IMR-90 (cell line): ENCODE measurements at regions not wholly inside any gene's neighbourhood (a gene's known extent, or its start where the extent isn't known, plus 50 kb on each side); places are given as distances from the start of the nearest gene placed in this dataset.
A peak's percentile ranks its signal among the peaks of the same experiment; 100 is the strongest.

Source experiments
- ATAC-seq: fragments of 200-7000 bp; cut with Tn5 transposase; 2 replicates; pipeline ENCODE4 v1.9.1; 2020; ENCODE audit warnings: low read depth, mild to moderate bottlenecking, moderate library complexity
- BruUV-seq: library from RNA; stranded (reverse); fragments of 400-500 nt; replicated peaks from 2 replicates; lab custom pipeline; 2021; lab: Mats Ljungman, UMichigan
- CTCF ChIA-PET: fragments of 300-600 bp; formaldehyde crosslinking; extraction: SDS; loops from one replicate; lab custom pipeline; 2021; ENCODE audit warnings: antibody characterized with exemption; lab: Yijun Ruan, JAX
- POLR2A ChIA-PET: fragments of 300-600 bp; sonication (Branson Sonifier 250); formaldehyde crosslinking; loops from one replicate; lab custom pipeline; 2022; ENCODE audit warnings: antibody characterized with exemption; ENCODE audit not compliant: unreplicated experiment; lab: Charles Lee
- DNase-seq: peaks from one replicate; pipeline ENCODE4 v3.0.0; 2013
- H2AFZ ChIP-seq: replicated peaks from 2 replicates; pipeline ENCODE3; 2013; ENCODE audit warnings: low read length, mild to moderate bottlenecking; ENCODE audit not compliant: poor library complexity
- H2AK5ac ChIP-seq: 2 replicates; pipeline ENCODE4 v1.6.1; 2013; ENCODE audit warnings: low read depth, low read length, inconsistent platforms
- H2AK9ac ChIP-seq: replicated peaks from 2 replicates; pipeline ENCODE3; 2013; ENCODE audit warnings: mild to moderate bottlenecking, low read depth, low read length, moderate library complexity; ENCODE audit not compliant: poor library complexity
- H2BK120ac ChIP-seq: 2 replicates; pipeline ENCODE4 v1.6.1; 2013; ENCODE audit warnings: low read depth, low read length, inconsistent platforms
- H2BK15ac ChIP-seq: 3 replicates; pipeline ENCODE4 v1.6.1; 2013; ENCODE audit warnings: low read depth, low read length, inconsistent platforms
- H2BK20ac ChIP-seq: 2 replicates; pipeline ENCODE4 v1.6.1; 2013; ENCODE audit warnings: low read depth, mild to moderate bottlenecking, inconsistent platforms, low read length, moderate library complexity
- H2BK5ac ChIP-seq: 2 replicates; pipeline ENCODE4 v1.6.1; 2013; ENCODE audit warnings: mild to moderate bottlenecking, low read depth, low read length, inconsistent platforms; ENCODE audit not compliant: poor library complexity, severe bottlenecking
- H3K14ac ChIP-seq: replicated peaks from 2 replicates; pipeline ENCODE4 v1.6.1; 2013; ENCODE audit warnings: low read depth, low read length, inconsistent platforms
- H3K18ac ChIP-seq: 2 replicates; pipeline ENCODE4 v1.6.1; 2013; ENCODE audit warnings: low read depth, low read length, control low read depth
- H3K23ac ChIP-seq: 2 replicates; pipeline ENCODE4 v1.6.1; 2013; ENCODE audit warnings: low read depth, low read length, inconsistent platforms
- H3K27ac ChIP-seq: 2 replicates; pipeline ENCODE4 v1.5.1; 2013; ENCODE audit warnings: mild to moderate bottlenecking, control low read depth, low read length; ENCODE audit not compliant: insufficient read depth
- H3K27me3 ChIP-seq: 2 replicates; pipeline ENCODE4 v1.6.1; 2013; ENCODE audit warnings: low read length; ENCODE audit not compliant: control insufficient read depth, insufficient read depth
- H3K36me3 ChIP-seq: 2 replicates; pipeline ENCODE4 v1.6.1; 2013; ENCODE audit warnings: low read length, mixed read lengths; ENCODE audit not compliant: control insufficient read depth, insufficient read depth
- H3K4ac ChIP-seq: 2 replicates; pipeline ENCODE4 v1.6.1; 2013; ENCODE audit warnings: low read depth, low read length, inconsistent platforms
- H3K4me1 ChIP-seq: 2 replicates; pipeline ENCODE4 v1.6.1; 2013; ENCODE audit warnings: low read length, mixed read lengths; ENCODE audit not compliant: control insufficient read depth, insufficient read depth
- H3K4me2 ChIP-seq: 2 replicates; pipeline ENCODE4 v1.6.1; 2013; ENCODE audit warnings: low read depth, mild to moderate bottlenecking, control low read depth, low read length, moderate library complexity
- H3K4me3 ChIP-seq: 2 replicates; pipeline ENCODE4 v1.5.1; 2013; ENCODE audit warnings: low read depth, mild to moderate bottlenecking, control low read depth, low read length, moderate library complexity; ENCODE audit not compliant: insufficient read depth
- H3K56ac ChIP-seq: 2 replicates; pipeline ENCODE4 v1.6.1; 2013; ENCODE audit warnings: low read length, inconsistent platforms; ENCODE audit not compliant: insufficient read depth; ENCODE audit errors: extremely low read depth
- H3K79me1 ChIP-seq, 2 experiments: 2 replicates each; pipeline ENCODE4 v1.6.1; 2013; ENCODE audit warnings: low read length in 2 of 2, inconsistent platforms in 1 of 2, low read depth in 1 of 2
- H3K9ac ChIP-seq: 2 replicates; pipeline ENCODE4 v1.6.1; 2013; ENCODE audit warnings: low read depth, low read length, control low read depth
- H3K9me1 ChIP-seq: 2 replicates; pipeline ENCODE4 v1.6.1; 2013; ENCODE audit warnings: low read length, inconsistent platforms; ENCODE audit not compliant: insufficient read depth
- H3K9me3 ChIP-seq: 2 replicates; pipeline ENCODE4 v1.6.1; 2013; ENCODE audit warnings: low read length; ENCODE audit not compliant: control insufficient read depth, insufficient read depth
- H4K20me1 ChIP-seq: 2 replicates; pipeline ENCODE4 v1.6.1; 2013; ENCODE audit warnings: low read length, inconsistent platforms; ENCODE audit not compliant: insufficient read depth
- H4K5ac ChIP-seq: 2 replicates; pipeline ENCODE4 v1.6.1; 2013; ENCODE audit warnings: mild to moderate bottlenecking, low read depth, low read length, control low read depth
- H4K8ac ChIP-seq, 2 experiments: 2 replicates each; pipeline ENCODE4 v1.6.1; 2013; ENCODE audit warnings: low read depth in 2 of 2, low read length in 2 of 2, control low read depth in 1 of 2, inconsistent platforms in 1 of 2
- H4K91ac ChIP-seq: 2 replicates; pipeline ENCODE4 v1.6.1; 2013; ENCODE audit warnings: low read depth, low read length, inconsistent platforms; ENCODE audit not compliant: insufficient read depth
- RAD21 ChIP-seq: IDR thresholded peaks from 2 replicates; pipeline ENCODE4 v1.6.1; 2012; ENCODE audit warnings: low read length, improper control_type of control experiment
- RFX5 ChIP-seq: IDR thresholded peaks from 2 replicates; pipeline ENCODE4 v1.8.0; 2012; ENCODE audit warnings: low read depth, mild to moderate bottlenecking, low read length, moderate library complexity
- WGBS, 2 experiments: methylation state at CpG; one replicate each; pipeline versions ENCODE4 v1.1.5 to v1.1.7; 2013; ENCODE audit warnings: missing lambda C conversion rate in 2 of 2; ENCODE audit not compliant: insufficient read length in 1 of 2; ENCODE audit errors: extremely low coverage in 2 of 2; 5-methylcytosine and 5-hydroxymethylcytosine counted together
- dilution Hi-C: fragments of 300-500 bp; cut with HindIII; formaldehyde crosslinking; loops from one replicate; pipeline ENCODE4 v1.14.3; 2018; ENCODE audit warnings: low sequenced_read_pairs; ENCODE audit not compliant: unreplicated experiment
- in situ Hi-C: fragments of 300-500 bp; cut with MboI; formaldehyde crosslinking; loops from 3 replicates; pipeline ENCODE4 v1.14.3; 2019; ENCODE audit warnings: low sequenced_read_pairs, inconsistent platforms, mixed read lengths
- intact Hi-C: fragments of 100-400 bp; cut with micrococcal nuclease; formaldehyde crosslinking; loops from 2 replicates; pipeline ENCODE4 v1.10.0; 2022

DNA sequence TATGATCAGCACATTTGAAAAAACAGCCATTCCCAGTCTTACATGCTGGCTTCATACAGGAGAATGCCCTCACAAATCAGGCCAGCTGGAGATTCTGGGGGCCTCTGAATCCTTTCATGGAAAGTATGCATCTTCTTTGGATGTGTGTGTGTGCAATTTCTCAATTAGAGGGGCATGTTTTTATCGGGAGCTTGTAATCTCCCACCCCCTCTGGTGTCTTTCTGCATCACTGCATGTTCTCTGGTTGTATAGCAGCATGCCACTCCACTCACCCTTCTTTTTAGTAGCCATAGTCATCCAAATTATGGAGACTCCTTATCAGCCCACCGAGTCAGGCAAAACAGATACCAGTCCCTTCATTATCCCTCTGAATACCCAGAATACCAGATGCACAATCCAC is 282.2 kb upstream of the SLIT2 start:
- Histone ChIP-seq H3K27me3 (no peaks in the 10 kb centered on the region), H3K56ac (no peak overlapping the region), H2BK15ac (no peak overlapping the region), H4K20me1 (no peaks in the 10 kb centered on the region), H2BK5ac (no peak overlapping the region), H2AK5ac (no peak overlapping the region), H3K4me3 (no peak overlapping the region), H3K4me1 (no peaks in the 10 kb centered on the region; the same call in 1 of the 2 replicates), H2BK20ac (no peak overlapping the region), H4K5ac (no peak overlapping the region), H3K4me2 (no peak overlapping the region), H4K8ac (no peak overlapping the region), H3K9ac (no peak overlapping the region), H3K14ac (no peak overlapping the region), H2AFZ (no peak overlapping the region), H3K27ac (no peak overlapping the region), H4K91ac (no peak overlapping the region), H3K4ac (no peak overlapping the region), H3K9me3 (no peaks in the 10 kb centered on the region), H3K36me3 (no peaks in the 10 kb centered on the region), H2BK120ac (no peak overlapping the region), H3K79me1 (no peaks in the 10 kb centered on the region), H2AK9ac (no peak overlapping the region), H3K18ac (no peak overlapping the region; the same call in 1 of the 2 replicates), H3K23ac (no peak overlapping the region), H3K9me1 (no peaks in the 10 kb centered on the region)
- TF ChIP-seq RFX5 (no peak), RAD21 (peak; percentile 23; the same call in 1 of the 2 replicates)
- dilution Hi-C loops, result no loop called here
- DNase-seq (no peak), ATAC-seq (no peak)
- no TSS peak for BruUV-seq
- CTCF ChIA-PET, result no interaction called here
- in situ Hi-C loops, result no loop called here
- intact Hi-C loops, result loop anchor here (1.0 kb wide), 1 partner anchor 660 kb away; no protein-coding TSS in a partner anchor
- no CpG with 5 or more reads among the region's 2 CpGs for WGBS, 2 experiments
- POLR2A ChIA-PET, result no interaction called here
